HG03457 (cell line): ENCODE measurements at regions not wholly inside any gene's neighbourhood (a gene's known extent, or its start where the extent isn't known, plus 50 kb on each side); places are given as distances from the start of the nearest gene placed in this dataset.

Experiments used
- ATAC-seq: cut with Tn5 transposase; IDR thresholded peaks from one replicate; pipeline ENCODE4 v1.9.1; 2021; ENCODE audit warnings: moderate number of reproducible peaks; ENCODE audit not compliant: unreplicated experiment

DNA sequence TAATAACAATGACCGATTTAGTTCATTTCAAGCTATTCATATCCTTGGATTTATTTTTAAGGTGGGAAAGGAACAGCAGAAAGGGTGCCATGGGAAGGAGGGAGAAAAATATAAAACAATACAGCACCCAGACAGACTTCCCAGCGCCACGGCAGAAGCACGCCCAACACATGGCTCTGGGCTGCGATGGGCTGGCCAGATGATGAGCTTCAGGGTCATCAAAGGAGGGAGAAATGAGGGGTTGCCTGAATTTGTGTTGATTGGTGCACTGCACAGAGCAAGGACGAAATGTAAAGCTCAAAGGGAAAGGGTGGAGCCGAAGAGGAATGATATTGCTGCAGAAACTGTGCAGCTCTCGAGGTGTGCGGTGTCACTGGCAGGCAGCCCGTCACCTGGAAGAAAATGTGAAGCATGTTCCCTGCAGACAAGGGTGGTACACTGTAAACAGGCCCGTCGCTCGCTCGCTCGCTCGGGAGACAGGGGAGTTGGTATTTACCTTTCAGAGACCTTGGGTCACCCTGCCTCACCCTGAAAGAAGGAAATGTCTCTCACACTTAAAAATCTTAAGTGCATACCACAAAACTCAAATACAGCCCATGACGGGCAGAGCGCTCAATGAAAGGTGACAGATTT lies 195.5 kb upstream of the CTAGE1 start:
- ATAC-seq = no peak

- no peak for ATAC-seq
Measured at GRCh38 chr18:22613788-22614187, 196.1 kb upstream of the CTAGE1 start.

- no peak for ATAC-seq
Measured at GRCh38 chr18:22623513-22623912, 205.8 kb upstream of the CTAGE1 start.

GRCh38 chr18:22624176-22624575 lies 206.5 kb upstream of the CTAGE1 start:
- ATAC-seq = no peak

GRCh38 chr18:22625406-22625805 lies 207.7 kb upstream of the CTAGE1 start:
- no peak for ATAC-seq

DNA sequence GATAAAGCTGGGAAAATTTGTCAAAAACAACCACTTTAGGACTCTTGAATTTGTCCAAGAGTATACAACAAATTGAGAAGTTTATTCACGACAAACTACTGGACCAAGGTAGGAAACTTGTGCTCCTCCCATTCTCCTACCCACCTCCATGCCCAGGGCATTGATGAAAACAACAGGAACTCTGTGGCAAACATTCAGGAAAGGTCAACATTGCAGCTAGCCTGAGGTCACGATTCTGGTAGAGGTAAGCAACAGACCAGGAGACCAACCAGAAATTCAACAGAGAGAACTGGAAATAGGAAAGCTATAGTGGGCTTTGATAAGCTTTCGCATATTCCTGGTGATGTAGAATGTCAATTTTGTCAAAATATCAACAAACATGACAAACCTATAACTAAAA lies 209.1 kb upstream of the CTAGE1 start:
- no peak for ATAC-seq

DNA sequence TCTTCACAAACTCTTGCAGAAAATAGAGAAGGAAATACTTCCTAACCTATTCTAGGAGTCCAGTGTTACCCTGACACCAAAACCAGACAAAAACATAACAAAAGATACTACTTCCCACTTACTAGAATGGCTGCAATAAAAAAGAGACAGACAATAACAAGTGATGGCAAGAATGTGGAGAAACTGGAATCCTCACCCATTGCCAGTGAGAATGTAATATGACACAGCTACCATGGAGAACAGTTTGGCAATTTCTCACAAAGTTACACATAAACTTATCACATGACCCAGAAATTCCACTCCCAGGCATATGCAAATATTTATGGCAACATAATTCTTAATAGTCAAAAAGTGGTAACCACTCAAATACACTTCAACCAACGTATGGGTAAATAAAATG lies 209.8 kb upstream of the CTAGE1 start:
- ATAC-seq = no peak

- ATAC-seq = no peak
Measured at GRCh38 chr18:22628795-22629510, 211.2 kb upstream of the CTAGE1 start.

DNA sequence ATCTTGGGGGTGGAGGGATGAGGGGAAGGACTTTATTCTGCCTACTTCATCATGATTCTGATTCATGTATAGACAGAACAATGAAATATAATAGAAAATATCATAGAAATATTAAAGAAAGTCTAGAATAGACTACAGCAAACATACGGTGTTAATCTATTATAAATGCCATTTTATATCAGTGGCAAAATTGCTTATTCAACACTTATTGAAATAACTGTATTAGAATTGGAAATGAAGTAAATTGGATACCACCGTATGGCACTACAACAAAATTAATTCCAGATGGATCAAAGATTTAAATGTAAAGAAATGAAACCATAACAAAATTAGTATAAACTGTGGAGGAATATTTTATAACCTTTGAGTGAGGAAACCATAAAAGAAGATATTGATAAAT lies 213.3 kb upstream of the CTAGE1 start:
- ATAC-seq = no peak

DNA sequence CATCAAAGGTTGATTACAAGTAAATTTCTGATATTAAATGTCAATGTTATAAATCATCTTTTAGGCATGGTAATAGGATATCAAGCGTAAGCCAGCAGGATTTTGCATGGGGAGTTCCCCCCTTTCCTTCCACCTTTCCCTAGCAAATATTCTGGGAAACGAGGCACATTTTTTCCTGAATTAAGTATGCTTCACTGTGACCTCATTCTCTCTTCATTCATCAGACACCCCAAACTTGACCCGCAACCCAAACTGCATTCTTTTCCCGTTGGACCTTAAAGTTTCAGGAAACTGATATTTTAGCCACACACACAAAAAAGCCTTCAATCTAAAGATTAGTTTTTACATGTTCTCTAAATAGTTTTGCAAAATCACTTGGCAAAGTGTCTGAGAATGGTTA lies 214.5 kb upstream of the CTAGE1 start:
- ATAC-seq = no peak

GRCh38 chr18:22634464-22634863 lies 216.7 kb upstream of the CTAGE1 start:
- ATAC-seq = no peak

GRCh38 chr18:22637787-22638186 lies 220.1 kb upstream of the CTAGE1 start:
- no peak for ATAC-seq

GRCh38 chr18:22639026-22639463 lies 221.3 kb upstream of the CTAGE1 start:
- ATAC-seq = no peak

DNA sequence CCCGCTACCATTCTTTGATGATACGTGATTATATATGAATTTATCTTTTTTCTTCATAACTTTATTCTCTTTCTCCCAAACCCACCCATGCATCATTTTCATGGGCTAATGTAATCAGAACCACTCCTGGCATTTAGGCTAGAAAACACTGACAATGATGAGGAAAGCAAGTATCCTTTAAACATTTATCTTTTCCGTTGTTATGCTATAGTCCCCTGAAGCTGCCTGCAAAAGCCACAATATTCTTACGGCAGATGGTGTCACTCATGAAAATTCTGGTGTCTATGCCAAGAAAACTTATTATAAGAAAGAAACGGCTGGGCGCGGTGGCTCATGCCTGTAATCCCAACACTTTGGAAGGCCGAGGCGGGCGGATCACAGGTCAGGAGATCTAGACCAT lies 221.8 kb upstream of the CTAGE1 start:
- no peak for ATAC-seq

GRCh38 chr18:22640281-22640842 lies 222.6 kb upstream of the CTAGE1 start:
- no peak for ATAC-seq

GRCh38 chr18:22641958-22642357 lies 224.2 kb upstream of the CTAGE1 start:
- no peak for ATAC-seq

GRCh38 chr18:22643731-22644130 lies 226.0 kb upstream of the CTAGE1 start:
- ATAC-seq = no peak

DNA sequence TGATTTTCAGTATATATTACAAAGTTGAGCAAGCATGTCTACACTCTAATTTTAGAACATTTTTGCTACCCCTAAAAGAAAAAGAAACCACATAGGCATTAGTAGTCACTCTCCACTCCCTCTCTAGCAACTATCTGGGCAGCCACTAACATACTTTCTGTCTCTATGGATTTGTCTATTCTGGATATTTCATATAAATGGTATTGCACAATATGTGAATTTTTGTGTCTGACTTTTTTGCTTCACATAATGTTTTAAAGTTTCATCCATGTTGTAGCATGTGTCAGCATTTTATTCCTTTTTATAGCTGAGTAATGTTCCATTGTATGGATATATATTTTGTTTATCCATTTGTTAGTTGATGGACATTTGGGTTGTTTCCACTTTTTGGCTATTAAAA lies 232.5 kb upstream of the CTAGE1 start:
- ATAC-seq = no peak

DNA sequence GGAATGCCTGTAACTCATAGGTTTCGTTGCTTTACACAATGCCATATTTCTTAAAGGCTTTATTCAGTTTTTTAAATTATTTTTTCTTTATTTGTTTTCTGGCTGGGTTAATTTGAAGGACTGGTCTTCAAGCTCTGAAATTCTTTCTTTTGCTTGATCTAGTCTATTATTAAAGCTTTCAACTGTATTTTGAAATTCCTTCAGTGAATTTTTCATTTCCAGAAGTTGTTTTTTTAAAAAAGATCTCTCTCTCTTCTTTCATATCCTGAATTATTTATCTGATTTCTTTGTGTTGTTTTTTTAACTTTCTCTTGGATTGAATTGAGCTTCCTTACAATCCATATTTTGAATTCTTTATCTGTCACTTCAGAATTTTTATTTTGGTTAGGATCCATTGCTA lies 239.9 kb upstream of the CTAGE1 start:
- ATAC-seq = no peak

DNA sequence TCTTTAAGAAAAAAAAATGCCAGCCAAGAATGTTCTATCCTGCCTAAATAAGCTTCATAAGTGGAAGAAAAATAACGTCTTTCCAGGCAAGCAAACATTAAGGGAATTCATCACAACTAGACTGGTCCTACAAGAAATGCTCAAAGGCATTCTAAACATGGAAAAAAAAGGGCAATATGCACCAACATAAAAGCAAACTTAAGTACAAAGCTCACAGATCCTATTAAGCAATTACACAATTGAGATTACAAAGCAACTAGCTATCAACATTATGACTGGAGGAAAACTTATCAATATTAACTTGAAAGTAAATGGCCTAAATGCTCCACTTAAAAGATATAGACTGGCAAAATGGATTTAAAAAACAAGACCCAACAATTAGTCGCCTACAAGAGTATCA lies 240.6 kb upstream of the CTAGE1 start:
- no peak for ATAC-seq

DNA sequence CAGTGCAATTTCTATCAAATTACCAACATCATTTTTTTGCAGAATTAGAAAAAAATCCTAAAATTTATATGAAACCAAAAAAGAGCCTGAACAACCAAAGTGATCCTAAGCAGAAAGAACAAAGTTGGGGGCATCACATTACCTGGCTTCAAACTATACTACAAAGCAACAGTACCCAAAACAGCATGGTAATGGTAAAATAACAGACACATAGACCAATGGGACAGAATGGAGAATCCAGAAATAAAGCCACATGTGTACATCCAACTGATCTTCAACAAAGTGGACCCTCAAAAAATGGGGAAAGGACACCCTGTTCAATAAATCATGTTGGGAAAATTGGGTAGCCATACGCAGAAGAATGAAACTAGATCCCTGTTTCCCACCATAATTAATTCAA lies 245.7 kb upstream of the CTAGE1 start:
- no peak for ATAC-seq

- no peak for ATAC-seq
Measured at GRCh38 chr18:22666411-22666940, 248.8 kb upstream of the CTAGE1 start.
